Kidney capillary endothelial cell (primary cell): ENCODE measurements at regions not wholly inside any gene's neighbourhood (a gene's known extent, or its start where the extent isn't known, plus 50 kb on each side); places are given as distances from the start of the nearest gene placed in this dataset.

Source experiments
- DNase-seq: peaks from one replicate; pipeline ENCODE4 v3.0.0-alpha.2; 2018; ENCODE audit warnings: low spot score

DNA sequence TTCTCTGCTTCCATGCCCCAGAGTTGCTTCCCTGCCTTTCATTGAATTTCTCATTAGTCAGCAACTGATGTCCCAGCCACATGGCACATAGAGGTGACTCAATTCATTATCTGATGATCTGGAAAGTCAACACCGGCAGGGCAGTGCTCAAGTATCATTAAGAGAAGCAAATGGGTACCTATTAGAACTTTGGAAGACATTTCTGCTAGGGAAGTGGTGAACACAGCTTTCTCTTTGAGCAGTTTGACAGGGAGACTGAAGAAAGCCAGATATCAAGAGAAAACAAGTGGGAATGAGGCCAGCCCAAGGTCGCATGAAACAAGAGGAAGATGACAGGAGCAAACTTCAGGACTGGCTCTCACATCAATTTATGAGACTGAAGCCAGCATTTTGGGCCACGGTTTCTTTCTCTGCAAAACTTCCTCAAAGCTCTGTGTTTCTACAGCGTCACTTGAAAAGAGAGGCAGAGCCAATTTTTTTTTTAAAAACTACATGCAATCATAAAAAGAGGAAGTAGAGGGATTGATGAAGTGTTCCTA lies 108.3 kb upstream of the RPS6KA3 start:
- DNase-seq: no peak

DNA sequence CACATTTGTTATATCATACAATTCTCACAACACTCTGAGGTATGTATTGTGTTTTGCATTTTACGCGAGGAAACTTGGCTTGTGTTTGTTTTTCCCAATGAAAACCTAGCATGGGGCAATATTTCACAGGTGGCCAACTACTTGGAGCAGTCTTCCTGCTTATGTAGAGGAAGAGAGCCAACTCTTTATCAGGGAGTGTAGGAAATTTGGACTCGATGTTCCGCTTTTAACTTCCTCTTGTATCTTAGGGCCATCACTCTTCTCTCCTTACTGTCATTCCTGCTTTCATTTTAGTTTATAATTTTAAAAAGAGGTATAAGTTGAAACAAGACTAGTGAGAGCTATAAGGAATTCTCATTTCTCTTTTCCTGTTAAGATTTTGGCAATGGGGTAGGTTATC lies 107.7 kb upstream of the RPS6KA3 start:
- DNase-seq: no peak

DNA sequence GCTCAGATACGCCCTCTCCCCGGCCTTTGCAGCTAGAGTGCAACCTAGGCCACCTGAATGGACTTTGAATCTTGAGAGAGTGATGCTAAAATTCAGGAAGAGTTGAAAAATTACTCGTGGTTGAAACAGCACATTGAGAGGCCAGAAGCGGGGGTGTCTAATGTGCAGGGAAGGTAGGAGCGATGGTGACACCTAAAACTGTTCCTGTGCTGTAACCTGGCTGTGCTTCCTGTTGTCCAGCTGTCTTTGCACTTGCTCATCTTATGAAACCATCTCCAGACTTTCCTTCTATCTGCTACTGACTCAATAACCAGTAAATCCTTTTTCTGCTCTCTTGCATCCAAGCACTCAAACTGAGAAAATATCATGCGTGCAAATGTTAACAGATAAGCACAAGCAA lies 106.4 kb upstream of the RPS6KA3 start:
- DNase-seq: no peak

DNA sequence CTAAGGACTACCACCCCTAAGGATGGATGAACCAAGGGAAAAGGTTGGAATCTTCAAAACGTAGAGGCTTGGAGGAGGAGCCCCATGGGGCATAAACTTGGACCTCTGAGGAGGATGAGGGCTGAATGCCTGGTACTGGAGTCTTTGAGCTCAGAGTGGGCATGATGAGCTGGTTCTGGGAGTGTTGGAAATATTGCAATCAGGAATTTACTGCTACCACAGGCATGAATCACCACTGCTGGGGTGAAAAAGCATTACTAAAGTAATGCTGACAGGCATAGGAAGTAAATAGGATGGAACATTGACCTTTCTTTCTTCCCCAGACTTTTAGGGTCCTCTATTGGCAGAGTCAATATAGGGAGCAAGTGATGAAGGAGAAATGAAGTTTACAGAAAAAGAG lies 105.8 kb upstream of the RPS6KA3 start:
- no peak for DNase-seq

DNA sequence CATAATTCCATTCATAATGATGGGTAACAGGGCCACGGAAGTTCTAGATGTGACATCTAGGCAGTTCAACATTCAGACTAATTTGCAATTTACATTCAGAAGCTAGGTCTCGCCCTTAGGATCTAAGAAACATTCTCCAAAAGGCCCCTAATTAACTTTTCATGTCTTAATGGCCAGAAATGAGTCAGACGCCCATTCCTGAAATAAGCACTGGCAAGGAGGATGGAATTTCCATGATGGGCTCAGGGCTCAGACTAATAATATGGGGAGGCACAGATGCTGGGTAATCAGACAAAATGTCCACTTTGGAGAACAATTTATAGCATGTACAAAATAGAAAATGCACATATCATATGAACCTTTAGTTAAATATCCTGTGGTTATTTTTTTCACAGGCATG lies 102.8 kb upstream of the RPS6KA3 start:
- DNase-seq: no peak

DNA sequence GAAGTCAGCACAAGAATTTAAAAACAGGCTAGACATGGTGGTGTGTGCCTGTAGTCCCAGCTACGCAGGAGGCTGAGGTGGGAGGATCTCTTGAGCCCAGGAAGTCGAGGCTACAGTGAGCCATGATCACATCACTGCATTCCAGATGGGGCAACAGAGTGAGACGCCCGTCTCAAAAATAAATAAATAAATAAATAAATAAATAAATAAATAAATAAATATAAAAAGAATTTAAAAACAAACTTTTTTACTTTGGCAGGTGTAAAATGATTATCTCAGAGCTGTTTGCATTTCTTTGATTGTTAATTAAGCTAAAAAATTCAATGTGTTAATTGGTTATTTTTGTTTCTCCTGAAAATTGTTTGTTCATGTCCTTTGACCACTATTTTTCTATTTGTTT lies 97.5 kb upstream of the RPS6KA3 start:
- DNase-seq: no peak

DNA sequence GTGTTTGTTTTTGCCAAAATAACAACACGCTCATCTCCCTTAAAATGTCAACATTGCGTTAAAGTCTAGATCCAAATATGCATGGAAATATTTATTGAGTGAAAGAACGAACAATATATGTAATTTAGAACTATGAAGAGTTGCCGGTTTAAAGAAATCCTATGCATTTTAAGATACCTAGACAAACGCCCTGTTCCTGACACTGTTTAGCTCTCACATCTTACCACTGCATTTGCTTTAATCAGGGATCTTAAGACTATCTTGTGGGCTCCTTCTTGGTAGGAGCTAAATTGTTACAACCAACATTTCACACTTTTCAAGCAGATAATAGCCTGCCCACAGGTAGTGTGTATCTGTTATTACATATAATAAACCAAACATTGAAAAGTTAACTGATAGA lies 96.6 kb upstream of the RPS6KA3 start:
- DNase-seq: no peak

DNA sequence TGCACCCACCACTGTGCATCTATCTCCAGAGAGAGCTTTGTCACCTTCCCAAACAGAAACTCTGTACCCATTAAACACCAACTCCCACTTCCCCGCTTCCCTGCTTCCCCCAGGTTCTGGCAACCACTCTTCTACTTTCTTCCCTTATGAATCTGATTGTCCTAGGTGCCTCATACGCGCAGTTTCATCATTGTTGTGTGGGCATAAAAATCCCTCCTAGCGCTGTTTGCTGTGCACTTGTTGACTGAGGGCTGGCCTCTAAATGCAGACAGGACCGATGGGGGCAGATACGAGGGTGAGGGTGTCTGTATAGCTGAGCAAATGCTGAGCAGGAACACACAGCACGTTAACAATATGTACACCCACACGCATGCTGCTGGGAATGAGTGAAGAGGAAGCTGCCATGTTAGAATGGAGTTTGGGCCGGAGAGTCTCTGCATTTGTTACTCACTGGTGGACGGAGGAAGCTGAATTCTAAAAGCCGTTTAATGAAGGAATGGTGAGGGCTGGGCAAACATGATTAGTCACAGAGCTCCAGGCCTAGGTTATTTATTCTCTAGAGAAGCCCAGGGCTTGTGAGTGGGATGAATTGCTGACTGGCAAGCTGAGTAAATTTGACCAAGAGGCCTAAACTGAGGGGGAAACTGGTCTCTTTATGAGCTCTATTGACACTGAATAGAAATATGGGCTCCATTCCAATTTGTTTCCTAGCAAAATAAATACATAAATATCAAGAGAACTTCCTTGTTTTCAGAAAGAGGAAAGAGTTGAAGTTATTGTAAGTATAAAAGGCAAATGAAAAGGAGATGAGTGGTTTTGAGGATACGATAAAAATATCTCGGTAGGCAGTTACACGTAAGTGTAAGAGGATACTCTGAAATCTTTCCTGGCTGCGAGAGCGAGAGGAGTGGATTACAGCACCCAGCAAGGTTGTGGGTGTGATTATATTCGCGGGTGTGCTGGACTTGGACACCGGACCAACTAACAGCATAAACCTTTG lies 95.9 kb upstream of the RPS6KA3 start:
- DNase-seq: no peak

DNA sequence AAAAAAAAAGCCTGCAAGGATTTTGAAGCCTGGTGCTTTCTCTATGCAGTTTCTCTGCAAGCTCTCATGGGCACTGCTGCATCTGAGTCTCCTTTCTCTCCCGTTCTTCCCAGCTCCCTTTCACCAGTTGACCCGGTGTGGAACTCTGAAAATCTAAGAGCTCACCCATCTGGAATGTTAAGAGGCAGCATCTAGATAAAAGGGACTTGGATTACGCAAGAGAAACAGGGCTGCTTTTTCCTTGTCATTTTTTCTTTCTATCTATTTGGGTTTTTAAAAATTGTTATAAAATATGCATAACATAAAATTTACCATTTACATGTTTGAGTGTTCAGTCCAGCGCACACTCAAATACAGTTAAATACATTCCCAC lies 95.2 kb upstream of the RPS6KA3 start:
- DNase-seq: no peak

DNA sequence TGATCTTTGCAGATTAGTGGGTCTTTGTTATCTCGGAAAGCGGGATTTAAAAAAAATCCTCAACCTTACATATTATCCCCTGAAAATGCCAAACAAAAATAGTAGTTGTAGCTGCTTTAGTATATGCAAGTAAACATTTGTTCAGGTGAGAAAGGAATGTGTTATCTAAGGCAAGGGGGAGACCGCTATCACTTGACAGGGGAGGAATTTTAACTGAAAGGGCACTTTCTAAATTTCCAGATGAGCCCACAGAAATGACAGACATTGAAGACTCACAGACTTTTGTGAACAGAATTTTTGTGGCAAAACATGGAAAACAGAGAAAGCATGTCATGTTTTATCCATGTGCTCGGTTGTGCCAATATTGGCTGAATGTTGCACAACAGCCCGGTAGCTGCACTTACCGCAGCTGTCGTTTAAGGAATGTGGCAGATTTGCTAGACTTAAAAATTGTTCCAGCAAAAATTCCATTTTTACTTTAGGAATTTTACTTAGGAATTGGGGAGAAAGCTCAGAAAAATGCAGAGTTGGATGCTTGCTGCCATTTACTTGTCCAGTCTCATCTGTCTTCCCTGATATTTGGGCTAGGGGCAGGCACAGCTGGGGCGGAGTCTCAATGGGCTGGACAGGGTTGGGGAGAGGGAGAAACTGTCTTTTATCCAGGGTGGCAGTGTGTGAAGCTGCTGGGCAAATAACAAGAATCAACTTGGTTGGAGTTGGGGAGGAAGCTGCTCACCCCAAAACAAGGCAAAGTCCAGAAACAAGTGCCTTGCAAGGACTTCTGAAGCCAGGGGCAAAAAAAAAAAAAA lies 94.6 kb upstream of the RPS6KA3 start:
- DNase-seq: no peak

DNA sequence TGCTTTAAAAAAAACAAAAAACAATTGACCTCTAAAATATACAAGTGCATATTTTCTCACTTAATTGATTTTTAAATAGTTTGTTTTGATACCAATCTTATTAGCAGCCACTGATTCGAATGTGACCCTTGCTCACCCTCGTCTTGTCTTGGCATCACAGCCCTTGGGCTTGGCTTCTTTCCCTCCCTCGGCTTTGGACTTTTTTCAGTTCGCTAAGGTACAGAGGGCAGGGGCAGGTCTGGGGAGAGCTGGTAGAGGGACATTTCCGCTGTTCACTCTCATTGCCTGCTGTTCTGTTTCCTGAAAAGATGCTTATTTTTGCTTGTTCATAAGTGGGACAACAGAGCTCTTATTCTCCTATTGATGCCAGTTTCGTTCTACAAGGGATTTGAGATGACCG lies 88.5 kb upstream of the RPS6KA3 start:
- no peak for DNase-seq

DNA sequence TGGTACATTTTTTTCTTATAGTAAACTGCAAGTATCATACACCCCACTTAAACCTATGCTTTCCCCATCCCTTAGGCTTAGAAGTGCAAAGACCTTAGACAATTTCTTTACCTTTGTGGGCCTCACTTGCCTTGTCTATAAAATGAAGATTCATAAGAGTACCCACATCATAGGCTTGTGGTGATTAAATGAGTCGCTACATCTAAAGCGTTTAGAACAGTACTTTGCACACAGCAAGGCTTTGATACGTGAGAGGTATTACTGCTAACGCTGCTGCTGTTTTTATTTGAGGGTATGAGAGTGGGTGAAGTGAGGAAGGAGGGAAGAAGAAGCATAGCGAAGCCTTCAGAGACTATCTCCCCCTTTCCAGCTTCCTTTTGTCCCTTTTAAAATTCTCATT lies 87.8 kb upstream of the RPS6KA3 start:
- no peak for DNase-seq

DNA sequence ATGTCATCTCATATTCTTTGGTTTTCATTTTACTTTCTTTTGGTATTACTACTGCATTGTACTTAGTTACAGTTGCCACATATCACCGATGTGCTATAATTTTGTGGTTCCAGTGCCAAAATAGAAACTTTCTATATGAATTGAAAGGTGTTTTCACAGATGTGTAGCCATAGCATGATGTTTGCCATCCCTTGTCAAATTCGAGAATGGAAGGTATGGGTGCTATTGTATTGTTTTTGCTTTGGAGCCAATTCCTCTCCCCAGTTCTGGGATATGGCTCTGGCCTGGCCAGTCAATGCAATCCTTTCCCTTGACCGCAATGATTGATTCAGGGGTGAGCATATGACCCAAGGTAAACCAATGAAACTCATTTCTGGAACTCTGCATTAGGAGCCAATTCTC lies 86.2 kb upstream of the RPS6KA3 start:
- no peak for DNase-seq

DNA sequence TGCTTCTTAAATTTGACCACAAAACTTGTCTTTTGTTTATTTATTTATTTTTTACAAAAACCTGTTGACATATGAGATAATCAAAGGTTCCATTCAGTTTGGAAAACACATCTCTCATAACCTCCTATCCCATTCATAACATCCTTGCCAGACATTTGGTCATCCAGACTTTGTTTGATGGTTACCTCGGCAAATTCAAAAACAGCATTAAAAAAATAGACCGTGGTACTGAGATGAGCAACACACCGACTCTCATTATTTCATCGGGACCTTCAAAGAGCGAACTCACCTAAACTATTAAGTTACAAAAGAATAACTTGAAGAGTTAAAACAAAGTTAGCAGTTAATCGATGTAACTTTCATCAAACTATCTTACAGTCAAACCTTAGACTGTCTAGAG lies 85.8 kb upstream of the RPS6KA3 start:
- DNase-seq: no peak

DNA sequence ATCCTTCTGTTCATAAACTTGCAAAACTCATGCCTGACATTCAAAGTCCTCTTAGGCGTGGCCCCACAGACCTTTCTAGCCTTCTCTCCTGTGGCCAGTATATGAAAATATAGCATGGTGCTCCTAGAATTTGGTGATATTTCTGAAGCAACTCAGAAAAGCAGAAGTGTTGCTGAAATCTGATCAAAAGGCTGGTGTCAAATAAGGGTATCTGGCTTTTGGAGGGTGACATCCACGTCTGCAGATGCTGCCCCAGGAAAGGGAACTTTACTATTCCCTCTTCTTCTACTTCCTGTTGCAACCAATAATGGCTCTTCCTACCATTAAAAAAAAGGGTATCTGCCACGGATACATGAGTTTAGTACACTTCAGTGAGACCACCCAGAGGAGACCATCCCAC lies 83.9 kb upstream of the RPS6KA3 start:
- DNase-seq: no peak

DNA sequence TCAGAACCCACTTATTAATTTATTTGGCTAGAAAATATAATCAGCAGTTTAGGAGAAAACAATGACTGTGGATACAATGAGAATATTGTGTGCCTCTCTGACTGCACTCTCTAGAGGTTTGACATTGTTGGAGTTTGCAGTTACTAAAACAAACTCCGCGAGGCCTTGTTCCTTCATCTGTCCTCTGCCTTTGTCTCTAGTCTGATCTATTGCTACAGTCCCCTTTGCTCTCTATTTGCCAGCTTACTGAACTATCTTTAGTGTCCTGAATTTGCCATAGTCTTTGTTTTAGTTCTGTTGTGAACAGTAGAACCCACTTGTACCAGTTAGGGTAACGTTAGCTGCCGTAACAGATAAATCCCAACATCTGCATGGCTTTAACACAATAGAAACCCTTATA lies 81.4 kb upstream of the RPS6KA3 start:
- DNase-seq: no peak

DNA sequence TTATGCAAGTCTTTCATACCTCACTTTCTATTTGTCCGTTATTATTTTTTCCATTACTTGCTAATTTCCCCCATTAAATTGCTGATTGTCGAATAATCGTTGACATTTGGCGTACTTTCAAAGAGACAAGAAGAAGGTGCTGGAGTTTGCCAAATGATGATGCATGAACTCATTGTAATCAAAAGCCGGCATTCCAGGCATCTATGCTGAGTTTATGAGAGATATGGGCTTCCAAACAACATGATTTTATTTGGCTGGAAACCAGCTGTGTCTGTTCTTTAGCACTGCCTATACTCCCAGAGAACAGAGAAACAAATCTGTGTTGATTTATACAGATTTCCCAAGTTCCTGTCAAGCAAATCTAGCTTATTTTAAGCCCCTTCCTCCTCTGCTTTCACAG lies 80.8 kb upstream of the RPS6KA3 start:
- DNase-seq: no peak

DNA sequence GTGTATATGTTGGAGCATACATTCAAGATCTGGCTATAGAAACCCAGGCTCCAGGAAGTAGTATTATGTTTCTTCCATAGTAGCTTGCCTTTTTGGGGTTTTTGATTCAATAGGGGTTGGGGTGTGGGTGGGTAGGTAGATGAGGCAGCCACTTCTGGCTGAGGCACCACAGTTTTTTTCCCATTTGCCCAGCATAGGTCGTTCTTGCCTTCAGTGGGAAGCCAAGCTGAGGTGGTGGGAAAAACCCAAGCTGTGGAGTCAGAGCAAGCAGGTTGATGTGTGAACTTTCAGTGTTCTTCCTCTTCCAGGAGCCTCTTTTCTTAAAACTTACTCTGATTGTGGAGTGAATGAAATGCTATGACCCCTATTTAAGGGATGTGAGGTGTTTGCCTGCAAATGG lies 67.0 kb upstream of the RPS6KA3 start:
- DNase-seq: no peak

DNA sequence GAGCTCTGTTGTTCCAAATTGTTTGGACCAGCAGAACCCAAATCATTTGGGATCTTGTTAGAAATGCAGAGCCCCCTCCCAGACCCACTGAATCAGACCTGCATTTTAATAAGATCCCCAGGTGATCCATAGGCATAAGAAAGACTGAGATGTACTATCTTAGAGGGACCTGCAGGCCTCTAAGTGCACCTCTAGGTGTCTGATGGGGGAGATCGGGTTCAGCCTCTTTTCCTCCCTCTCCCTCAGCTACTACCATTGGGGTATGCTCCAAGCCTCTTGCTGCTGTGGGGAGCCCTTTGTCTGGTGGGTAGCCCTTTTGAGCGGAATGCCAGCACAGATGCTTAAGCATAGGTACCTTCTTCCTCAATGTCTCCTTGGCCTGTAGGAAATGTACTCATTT lies 63.8 kb upstream of the RPS6KA3 start:
- no peak for DNase-seq

DNA sequence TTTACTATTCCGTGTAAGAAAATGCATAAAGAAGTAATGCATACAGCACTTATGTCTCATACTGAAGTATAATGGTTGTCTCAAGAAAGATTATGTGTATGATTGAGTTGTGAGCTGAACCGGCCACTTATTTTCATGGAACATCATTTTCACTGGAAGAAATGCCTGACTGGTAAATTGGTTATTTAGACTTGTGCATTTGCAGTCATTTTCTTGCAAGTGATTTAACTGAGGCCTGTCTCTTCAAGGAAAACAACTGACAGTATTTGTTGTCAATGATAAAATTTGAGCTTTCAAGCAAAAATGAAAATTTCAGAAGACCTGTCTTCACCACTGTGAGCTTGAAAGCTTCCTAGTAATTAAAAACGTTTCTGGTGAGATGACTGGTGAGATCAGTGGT lies 62.7 kb upstream of the RPS6KA3 start:
- no peak for DNase-seq

DNA sequence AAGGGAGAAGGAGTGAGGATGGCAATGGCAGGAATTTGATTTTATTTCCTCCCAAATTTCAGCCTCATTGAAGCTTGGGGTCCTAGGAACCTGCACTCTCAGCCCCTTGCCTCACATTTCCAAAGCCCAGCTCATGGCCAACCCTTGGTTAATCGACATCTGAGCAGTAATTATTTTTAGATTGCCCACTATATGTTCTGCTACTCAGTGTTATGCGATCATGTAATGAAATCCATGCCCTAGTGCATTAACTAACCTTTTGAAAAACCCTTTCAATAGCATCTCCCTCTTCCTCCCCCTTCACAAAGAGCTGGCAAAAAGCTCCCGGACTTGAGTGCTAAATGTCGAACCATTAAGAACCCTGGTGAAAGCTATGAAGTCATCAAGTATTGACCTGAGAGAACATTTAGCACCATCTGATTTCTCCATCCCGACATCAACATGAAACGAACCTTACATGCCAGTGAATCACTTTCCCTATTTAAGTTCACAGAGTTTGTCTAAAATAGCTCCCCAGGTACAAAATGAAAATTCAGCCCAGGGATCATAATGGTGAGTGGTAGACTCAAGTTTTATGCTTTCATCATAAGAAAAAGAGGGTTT lies 59.2 kb upstream of the RPS6KA3 start:
- no peak for DNase-seq

DNA sequence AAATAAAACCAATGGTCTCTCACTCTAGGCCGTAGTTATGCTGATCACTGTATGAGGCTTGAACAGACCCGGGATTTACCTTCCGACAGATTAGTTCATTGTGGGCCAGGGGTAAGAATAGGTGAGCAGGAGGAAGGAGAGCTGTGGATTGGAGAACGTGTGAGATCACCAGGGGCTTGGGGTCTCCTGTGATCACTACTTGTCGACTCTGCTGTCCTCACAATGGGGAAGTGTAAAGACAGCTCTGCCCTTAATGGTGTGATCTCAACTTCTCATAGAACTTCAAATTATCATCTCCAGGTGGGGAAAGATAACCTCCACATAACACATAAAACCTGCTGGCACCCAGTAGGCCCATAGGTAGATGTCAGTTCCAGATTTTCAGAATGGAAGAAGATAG lies 56.2 kb upstream of the RPS6KA3 start:
- no peak for DNase-seq
